Heart right ventricle (tissue), 16 donors: ENCODE measurements at regions not wholly inside any gene's neighbourhood (a gene's known extent, or its start where the extent isn't known, plus 50 kb on each side); places are given as distances from the start of the nearest gene placed in this dataset.

Source experiments
- ATAC-seq, 8 donors: fragments of 200-7000 bp; cut with Tn5 transposase; one replicate each; pipeline ENCODE4 v1.9.1; 2020; ENCODE audit warnings: mild to moderate bottlenecking in 8 of 8, moderate library complexity in 8 of 8, moderate number of reproducible peaks in 1 of 8
- DNase-seq, 2 donors: peaks; one replicate each; pipeline ENCODE4 v3.0.0-alpha.2; 2020
- H3K27ac ChIP-seq, 10 donors: fragments of 200-600 bp; sonication (generic) in 2 of 10; one replicate each; pipeline versions ENCODE4 v1.5.0 to v1.8.0; 2020 to 2022; ENCODE audit warnings: mild to moderate bottlenecking in 3 of 10
- H3K27me3 ChIP-seq, 7 donors: fragments of 200-600 bp; one replicate each; pipeline ENCODE4 v1.8.0; 2021 to 2022; ENCODE audit warnings: mild to moderate bottlenecking in 2 of 7
- H3K36me3 ChIP-seq, 9 donors: fragments of 200-600 bp; sonication (generic) in 1 of 9; one replicate each; pipeline versions ENCODE4 v1.5.0 to v1.8.0; 2020 to 2022; ENCODE audit warnings: mild to moderate bottlenecking in 2 of 9
- H3K4me1 ChIP-seq, 9 donors: fragments of 200-600 bp; sonication (generic) in 1 of 9; one replicate each; pipeline versions ENCODE4 v1.5.0 to v1.8.0; 2020 to 2022; ENCODE audit warnings: mild to moderate bottlenecking in 4 of 9
- H3K4me3 ChIP-seq, 10 donors: fragments of 200-600 bp; sonication (generic) in 2 of 10; one replicate each; pipeline versions ENCODE4 v1.5.0 to v1.8.0; 2020 to 2022; ENCODE audit warnings: mild to moderate bottlenecking in 7 of 10, moderate library complexity in 2 of 10
- H3K9me3 ChIP-seq, 11 donors: fragments of 200-600 bp in 10 of 11; sonication (generic) in 2 of 11; one replicate each; pipeline versions ENCODE4 v1.5.0 to v1.8.0; 2013 to 2022; ENCODE audit warnings: mild to moderate bottlenecking in 2 of 11, control low read depth in 1 of 11, moderate library complexity in 1 of 11
- WGBS, 2 donors: extraction: QIAGEN DNeasy Blood & Tissue Kit; methylation state at CpG; one replicate each; pipeline ENCODE4 v1.1.7; 2013; ENCODE audit warnings: inconsistent platforms in 1 of 2; 5-methylcytosine and 5-hydroxymethylcytosine counted together
- intact Hi-C, 10 donors: fragments of 100-400 bp; cut with DNase I; formaldehyde crosslinking; loops; one replicate each; pipeline versions ENCODE4 v1.11.1 to v1.14.2; 2022
- TF ChIP-seq, protein P1 (sequence below), 9 donors: fragments of 200-600 bp; sonication (generic) in 2 of 9; IDR thresholded peaks; one replicate each; pipeline versions ENCODE4 v1.5.0 to v1.8.0; 2021 to 2022; ENCODE audit warnings: antibody characterized with exemption in 9 of 9, mild to moderate bottlenecking in 5 of 9, moderate library complexity in 1 of 9
- donor health status: Arrhythmogenic right ventricular cardiomyopathy.
- donor health status: ischemic (EF 13 %, LVEDD 7.1; RV severe dilation, severe dysfunction).
- donor health status: healthy with polysubstance abuse.
- donor health status: DM: no; HTN: yes; CAD: no.
- donor health status: DM: no; HTN: no; CAD: no.
- donor health status: ischemic (EF 25% LVEDD 6.9; RV normal size, moderate dysfunction).
- donor health status: ischemic (EF 25% LVEDD 5.7; RV mildly dilated, moderate dysfunction).
- donor health status: healthy.
- donor health status: DM: yes; HTN: yes; CAD: no.
- donor health status: Ischemic cardiomyopathy.
- donor health status: ischemic (EF 35%, LVEDD 5.7; RV mildly dilated, moderate dysfunction).
- donor health status: nonischemic (EF 11% LVEDD 7.7; RV severe dilation, severe dysfunction).
- donor health status: DM: yes; HTN: yes; CAD: no.
- donor health status: PGD.
- donor health status: ischemic (EF 29% LVEDD 5.4; RV normal size, mild dysfunction).
- donor health status: nonischemic (EF 23%, LVEDD 6.1; RV moderate dilation, normal function).

DNA sequence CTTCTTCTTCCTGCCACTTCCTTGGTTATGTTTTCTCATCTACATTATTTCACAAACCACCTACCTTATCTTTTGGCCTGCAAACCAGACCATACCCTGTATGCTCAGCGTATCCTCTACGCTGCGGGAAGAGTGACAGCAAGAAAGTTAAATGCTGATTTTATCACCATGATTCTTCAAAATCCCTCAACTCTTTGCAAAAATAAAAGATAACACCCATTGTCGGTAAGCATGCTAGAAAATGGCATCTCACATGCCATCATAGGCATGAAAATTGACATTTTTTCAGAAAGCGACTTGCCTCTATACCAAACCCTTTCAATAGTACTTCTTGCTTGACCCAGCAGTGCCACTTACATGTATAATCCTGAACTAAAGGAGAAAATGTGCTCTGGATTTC, 102.0 kb downstream of the HPGD start:
- peaks cover 0 to 25% (median 11%) of the 10 kb centered on the region in 9 donors for H3K4me1 ChIP-seq
- no peak for ATAC-seq
- intact Hi-C loops = no loop called here
- H3K27me3 ChIP-seq = peaks cover 0 to 3% (median 0%) of the 10 kb centered on the region in 7 donors
- H3K27ac ChIP-seq = no peak overlapping the region
- no peaks in the 10 kb centered on the region for H3K36me3 ChIP-seq
- H3K4me3 ChIP-seq = no peak overlapping the region
- 55 to 63% methylated on average over 5 of the region's 5 CpGs for WGBS, 2 donors
- no peak for DNase-seq
- H3K9me3 ChIP-seq = no peaks in the 10 kb centered on the region
- TF ChIP-seq, protein P1, sequence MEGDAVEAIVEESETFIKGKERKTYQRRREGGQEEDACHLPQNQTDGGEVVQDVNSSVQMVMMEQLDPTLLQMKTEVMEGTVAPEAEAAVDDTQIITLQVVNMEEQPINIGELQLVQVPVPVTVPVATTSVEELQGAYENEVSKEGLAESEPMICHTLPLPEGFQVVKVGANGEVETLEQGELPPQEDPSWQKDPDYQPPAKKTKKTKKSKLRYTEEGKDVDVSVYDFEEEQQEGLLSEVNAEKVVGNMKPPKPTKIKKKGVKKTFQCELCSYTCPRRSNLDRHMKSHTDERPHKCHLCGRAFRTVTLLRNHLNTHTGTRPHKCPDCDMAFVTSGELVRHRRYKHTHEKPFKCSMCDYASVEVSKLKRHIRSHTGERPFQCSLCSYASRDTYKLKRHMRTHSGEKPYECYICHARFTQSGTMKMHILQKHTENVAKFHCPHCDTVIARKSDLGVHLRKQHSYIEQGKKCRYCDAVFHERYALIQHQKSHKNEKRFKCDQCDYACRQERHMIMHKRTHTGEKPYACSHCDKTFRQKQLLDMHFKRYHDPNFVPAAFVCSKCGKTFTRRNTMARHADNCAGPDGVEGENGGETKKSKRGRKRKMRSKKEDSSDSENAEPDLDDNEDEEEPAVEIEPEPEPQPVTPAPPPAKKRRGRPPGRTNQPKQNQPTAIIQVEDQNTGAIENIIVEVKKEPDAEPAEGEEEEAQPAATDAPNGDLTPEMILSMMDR (IDR thresholded peaks at IDR 0.05) = no peak

DNA sequence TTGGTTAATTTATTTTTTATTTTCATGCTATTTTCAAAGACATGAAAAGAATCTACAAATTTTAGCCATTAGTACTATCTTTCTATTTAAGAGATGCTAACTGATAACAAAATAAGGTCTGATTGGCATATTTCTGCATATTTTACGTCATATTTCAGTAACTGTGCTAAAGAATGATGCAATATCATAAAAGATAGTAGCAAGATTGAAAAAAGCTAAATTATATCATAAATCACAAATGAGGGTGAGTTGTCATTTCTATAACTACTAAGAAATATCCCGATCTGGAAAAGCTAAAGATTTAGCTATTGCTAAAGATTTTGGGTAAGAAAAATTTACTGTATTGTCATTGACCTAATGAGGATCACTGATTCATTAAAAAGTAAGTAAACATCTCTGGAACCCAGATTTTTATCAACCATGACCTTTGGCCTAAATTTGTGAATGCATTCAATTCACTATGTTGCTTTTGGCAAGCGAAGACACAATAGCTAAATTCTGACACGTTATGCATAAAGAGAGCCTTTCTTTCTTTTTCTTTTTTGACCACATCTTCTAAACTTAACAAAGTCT, 103.6 kb downstream of the HPGD start:
- Histone ChIP-seq H3K27me3 (peaks cover 0 to 3% (median 0%) of the 10 kb centered on the region in 7 donors), H3K36me3 (no peaks in the 10 kb centered on the region), H3K4me1 (peaks cover 0 to 23% (median 9%) of the 10 kb centered on the region in 9 donors), H3K4me3 (no peak overlapping the region), H3K27ac (no peak overlapping the region), H3K9me3 (no peaks in the 10 kb centered on the region)
- 69 to 77% methylated on average over 4 of the region's 4 CpGs for WGBS, 2 donors
- DNase-seq (no peak), ATAC-seq (no peak)
- TF ChIP-seq, protein P1 (IDR thresholded peaks at IDR 0.05) = no peak
- intact Hi-C loops = no loop called here

DNA sequence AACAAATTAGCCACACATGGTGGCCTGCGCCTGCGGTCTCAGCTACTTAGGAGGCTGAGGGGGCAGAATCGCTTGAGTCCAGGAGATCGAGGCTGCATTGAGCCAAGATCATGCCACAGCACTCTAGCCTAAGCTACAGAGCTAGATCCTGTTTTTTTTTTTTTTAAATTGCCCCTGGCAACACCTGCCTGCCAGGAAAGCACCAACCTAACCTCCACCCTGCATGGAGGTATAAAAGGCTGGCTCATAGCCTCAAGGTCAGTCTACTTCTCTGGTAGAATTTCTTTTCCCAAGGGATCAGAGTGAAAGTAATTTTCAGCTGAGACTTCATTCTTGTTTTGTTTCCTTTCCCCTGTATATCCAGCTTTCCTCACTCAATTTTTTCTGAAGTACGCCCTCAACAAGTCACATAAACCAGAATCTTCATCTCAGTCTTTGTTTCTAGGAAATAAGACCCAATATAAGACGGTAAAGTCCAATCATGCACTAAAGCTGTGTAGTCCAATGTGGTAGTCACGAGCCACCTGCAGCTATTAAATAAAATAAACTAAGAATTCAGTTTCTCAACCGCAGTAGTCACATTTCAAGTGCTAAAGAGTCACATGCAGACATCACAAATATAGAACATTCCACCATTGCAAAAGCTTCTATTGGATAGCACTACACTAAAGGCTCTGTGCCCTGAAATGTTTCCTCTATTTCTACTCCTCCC, 113.3 kb downstream of the HPGD start:
- no peak for DNase-seq
- H3K36me3 ChIP-seq = no peaks in the 10 kb centered on the region
- H3K27me3 ChIP-seq = no peaks in the 10 kb centered on the region
- H3K27ac ChIP-seq = no peak overlapping the region
- no peak for ATAC-seq
- TF ChIP-seq, protein P1 (IDR thresholded peaks at IDR 0.05) = no peak
- WGBS, 2 donors = 92 to 94% methylated on average over 8 of the region's 8 CpGs
- H3K4me3 ChIP-seq = no peak overlapping the region
- intact Hi-C loops = no loop called here
- H3K9me3 ChIP-seq = peaks cover 0 to 8% (median 0%) of the 10 kb centered on the region in 11 donors
- H3K4me1 ChIP-seq = no peaks in the 10 kb centered on the region

GRCh38 chr4:174406383-174406782, 115.9 kb downstream of the HPGD start:
- H3K4me3 ChIP-seq = no peak overlapping the region
- intact Hi-C loops = no loop called here
- TF ChIP-seq, protein P1 (IDR thresholded peaks at IDR 0.05) = no peak
- no peaks in the 10 kb centered on the region for H3K27me3 ChIP-seq
- DNase-seq (no peak), ATAC-seq (peak in 1 of 8 donors; percentile 28)
- no peak overlapping the region for H3K27ac ChIP-seq
- WGBS, 2 donors = 51 to 66% methylated on average over 3 of the region's 3 CpGs
- H3K4me1 ChIP-seq = no peaks in the 10 kb centered on the region
- H3K9me3 ChIP-seq = no peaks in the 10 kb centered on the region
- no peaks in the 10 kb centered on the region for H3K36me3 ChIP-seq
